GM12891 (cell line): ENCODE measurements at regions not wholly inside any gene's neighbourhood (a gene's known extent, or its start where the extent isn't known, plus 50 kb on each side); places are given as distances from the start of the nearest gene placed in this dataset.

Experiments used
- PAX5 ChIP-seq: IDR thresholded peaks from 2 replicates; pipeline ENCODE4 v1.6.1; 2011; ENCODE audit warnings: low read length, moderate library complexity, mild to moderate bottlenecking; ENCODE audit not compliant: insufficient read depth, severe bottlenecking
- POLR2A ChIP-seq: IDR thresholded peaks from 2 replicates; pipeline ENCODE4 v1.6.1; 2011; ENCODE audit warnings: low read depth, low read length, control low read depth
- POLR2AphosphoS5 ChIP-seq: IDR thresholded peaks from 2 replicates; pipeline ENCODE4 v1.6.1; 2011; ENCODE audit warnings: low read depth, low read length, control low read depth

- TF ChIP-seq POLR2A (no peak), PAX5 (no peak), POLR2AphosphoS5 (no peak)
Measured at GRCh38 chr4:156408749-156409148, 455.1 kb upstream of the CTSO start.
